ENCODE measurements at regions not wholly inside any gene's neighbourhood (a gene's known extent, or its start where the extent isn't known, plus 50 kb on each side); places are given as distances from the start of the nearest gene placed in this dataset.

DNA sequence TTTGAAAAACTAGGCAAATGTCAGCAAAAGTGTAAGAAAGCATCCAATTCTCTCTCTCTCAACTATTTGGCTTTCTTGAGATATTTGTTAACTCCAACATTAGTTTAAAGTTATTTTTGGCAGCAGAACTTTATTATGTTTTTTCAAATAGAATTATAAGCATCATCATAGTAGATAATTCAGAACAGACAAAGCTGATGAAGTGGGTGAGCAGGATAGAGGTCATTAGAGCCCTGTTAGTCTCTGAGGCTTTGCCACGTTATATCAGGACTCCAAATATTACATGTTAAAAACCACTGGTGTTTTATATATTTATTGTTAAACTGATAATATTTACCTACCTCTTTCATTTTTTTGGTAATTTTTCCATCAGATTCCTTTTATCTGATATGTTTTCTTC, 903.0 kb downstream of the FSTL5 start:
- CTCF ChIA-PET: no interaction called here
- BruUV-seq (replicated peaks): no TSS peak
- no peak for DNase-seq
- H3K9me3 Mint-ChIP-seq (ENCODE audit: low read depth, unreplicated experiment): peaks cover 8% of the 10 kb centered on the region
- intact Hi-C loops (cut with micrococcal nuclease; ENCODE audit: unreplicated experiment): no loop called here
- H3K4me1 Mint-ChIP-seq (ENCODE audit: low read depth, unreplicated experiment): no peaks in the 10 kb centered on the region
- H3K4me3 Mint-ChIP-seq (ENCODE audit: low read depth, unreplicated experiment): no peak overlapping the region
- TF ChIP-seq, protein P1, sequence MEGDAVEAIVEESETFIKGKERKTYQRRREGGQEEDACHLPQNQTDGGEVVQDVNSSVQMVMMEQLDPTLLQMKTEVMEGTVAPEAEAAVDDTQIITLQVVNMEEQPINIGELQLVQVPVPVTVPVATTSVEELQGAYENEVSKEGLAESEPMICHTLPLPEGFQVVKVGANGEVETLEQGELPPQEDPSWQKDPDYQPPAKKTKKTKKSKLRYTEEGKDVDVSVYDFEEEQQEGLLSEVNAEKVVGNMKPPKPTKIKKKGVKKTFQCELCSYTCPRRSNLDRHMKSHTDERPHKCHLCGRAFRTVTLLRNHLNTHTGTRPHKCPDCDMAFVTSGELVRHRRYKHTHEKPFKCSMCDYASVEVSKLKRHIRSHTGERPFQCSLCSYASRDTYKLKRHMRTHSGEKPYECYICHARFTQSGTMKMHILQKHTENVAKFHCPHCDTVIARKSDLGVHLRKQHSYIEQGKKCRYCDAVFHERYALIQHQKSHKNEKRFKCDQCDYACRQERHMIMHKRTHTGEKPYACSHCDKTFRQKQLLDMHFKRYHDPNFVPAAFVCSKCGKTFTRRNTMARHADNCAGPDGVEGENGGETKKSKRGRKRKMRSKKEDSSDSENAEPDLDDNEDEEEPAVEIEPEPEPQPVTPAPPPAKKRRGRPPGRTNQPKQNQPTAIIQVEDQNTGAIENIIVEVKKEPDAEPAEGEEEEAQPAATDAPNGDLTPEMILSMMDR (IDR thresholded peaks at IDR 0.05; ENCODE audit: unreplicated experiment): no peak
- H3K27me3 Mint-ChIP-seq (ENCODE audit: unreplicated experiment): no peaks in the 10 kb centered on the region
- H3K36me3 Mint-ChIP-seq (ENCODE audit: insufficient read depth, unreplicated experiment): no peaks in the 10 kb centered on the region
- no peak overlapping the region for H3K27ac Mint-ChIP-seq (ENCODE audit: unreplicated experiment)

DNA sequence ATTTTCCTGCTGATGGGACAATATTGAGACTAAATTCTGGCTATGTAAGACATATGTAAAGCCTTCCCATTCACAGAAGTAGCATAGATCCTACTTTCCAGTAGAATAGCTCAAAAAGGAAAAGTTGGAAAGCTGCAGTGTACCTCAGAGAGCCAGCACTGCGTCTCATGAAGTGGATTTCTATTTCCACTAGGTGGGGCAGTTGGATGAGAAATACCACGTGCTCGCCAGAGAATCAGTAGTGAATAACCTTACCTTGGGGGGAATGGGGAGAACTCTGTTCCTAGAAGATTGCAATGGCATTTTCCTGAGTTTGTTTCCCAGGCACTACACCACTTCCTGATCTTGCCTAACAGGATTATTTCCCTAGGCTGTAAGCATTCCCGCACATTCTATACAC, 907.1 kb downstream of the FSTL5 start:
- CTCF ChIA-PET: no interaction called here

DNA sequence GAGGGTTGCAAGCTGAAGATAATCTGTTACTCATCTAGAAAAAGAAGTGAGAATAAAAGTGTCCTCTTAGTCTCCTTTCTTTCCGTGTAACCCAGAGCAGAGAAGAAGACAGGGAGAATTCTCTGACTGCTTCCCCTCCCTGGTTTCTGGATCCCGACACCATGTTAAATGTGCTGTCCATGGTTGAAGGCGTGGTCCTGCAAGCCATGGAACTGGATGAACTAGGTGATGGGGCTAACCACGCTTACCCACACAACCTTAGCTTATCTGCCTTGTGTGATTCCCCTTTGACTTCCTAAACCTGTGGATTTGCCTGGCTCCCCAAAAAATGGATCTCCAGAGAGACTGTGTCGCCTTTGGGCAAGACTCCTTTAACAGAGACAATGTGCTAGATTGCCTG, 907.6 kb downstream of the FSTL5 start:
- Mint-ChIP-seq H3K36me3 (ENCODE audit: insufficient read depth, unreplicated experiment) (no peaks in the 10 kb centered on the region), H3K27ac (ENCODE audit: unreplicated experiment) (no peak overlapping the region), H3K4me1 (ENCODE audit: low read depth, unreplicated experiment) (no peaks in the 10 kb centered on the region), H3K9me3 (ENCODE audit: low read depth, unreplicated experiment) (peaks cover 11% of the 10 kb centered on the region), H3K4me3 (ENCODE audit: low read depth, unreplicated experiment) (no peak overlapping the region), H3K27me3 (ENCODE audit: unreplicated experiment) (no peaks in the 10 kb centered on the region)
- TF ChIP-seq, protein P1 (IDR thresholded peaks at IDR 0.05; ENCODE audit: unreplicated experiment): no peak
- intact Hi-C loops (cut with micrococcal nuclease; ENCODE audit: unreplicated experiment): loop anchor here (10.0 kb wide), 2 partner anchors 169 to 699 kb away; no protein-coding TSS in a partner anchor
- no TSS peak for BruUV-seq (replicated peaks)
- no peak for DNase-seq
- CTCF ChIA-PET: no interaction called here

More for the DNA sequence above, 907.1 kb downstream of the FSTL5 start:
- intact Hi-C loops (cut with micrococcal nuclease; ENCODE audit: unreplicated experiment): loop anchor here (10.0 kb wide), 2 partner anchors 168 to 698 kb away; no protein-coding TSS in a partner anchor
- Mint-ChIP-seq H3K27ac (ENCODE audit: unreplicated experiment) (no peak overlapping the region), H3K9me3 (ENCODE audit: low read depth, unreplicated experiment) (peaks cover 8% of the 10 kb centered on the region), H3K4me3 (ENCODE audit: low read depth, unreplicated experiment) (no peak overlapping the region), H3K4me1 (ENCODE audit: low read depth, unreplicated experiment) (no peaks in the 10 kb centered on the region), H3K36me3 (ENCODE audit: insufficient read depth, unreplicated experiment) (no peaks in the 10 kb centered on the region), H3K27me3 (ENCODE audit: unreplicated experiment) (no peaks in the 10 kb centered on the region)
- BruUV-seq (replicated peaks): no TSS peak
- TF ChIP-seq, protein P1 (IDR thresholded peaks at IDR 0.05; ENCODE audit: unreplicated experiment): no peak
- DNase-seq: no peak

DNA sequence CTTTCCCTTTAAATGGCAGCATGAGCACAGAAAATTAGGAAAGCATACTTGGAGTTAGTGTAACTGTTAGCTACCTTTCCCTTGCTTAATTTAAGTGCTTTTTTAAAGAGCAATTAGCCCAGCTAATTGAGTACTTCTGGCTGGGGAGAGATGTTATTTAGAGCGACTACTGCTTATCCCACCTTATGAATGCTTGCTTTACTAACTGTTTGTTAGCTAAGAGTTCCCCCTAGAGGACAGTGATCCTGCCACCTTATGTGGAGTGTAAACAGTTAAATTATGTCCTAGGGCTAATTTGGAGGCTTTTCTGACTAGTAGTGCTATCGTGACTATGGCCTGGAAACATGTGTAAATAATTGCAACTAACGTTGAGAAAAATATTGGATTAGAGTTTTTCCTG, 909.4 kb downstream of the FSTL5 start:
- peaks cover 13% of the 10 kb centered on the region for H3K9me3 Mint-ChIP-seq (ENCODE audit: low read depth, unreplicated experiment)
- BruUV-seq (replicated peaks): no TSS peak
- no peak overlapping the region for H3K4me3 Mint-ChIP-seq (ENCODE audit: low read depth, unreplicated experiment)
- H3K27me3 Mint-ChIP-seq (ENCODE audit: unreplicated experiment): no peaks in the 10 kb centered on the region
- CTCF ChIA-PET: no interaction called here
- intact Hi-C loops (cut with micrococcal nuclease; ENCODE audit: unreplicated experiment): loop anchor here (10.0 kb wide), 2 partner anchors 170 to 700 kb away; no protein-coding TSS in a partner anchor
- no peaks in the 10 kb centered on the region for H3K36me3 Mint-ChIP-seq (ENCODE audit: insufficient read depth, unreplicated experiment)
- no peak overlapping the region for H3K27ac Mint-ChIP-seq (ENCODE audit: unreplicated experiment)
- H3K4me1 Mint-ChIP-seq (ENCODE audit: low read depth, unreplicated experiment): no peaks in the 10 kb centered on the region
- no peak for DNase-seq
- TF ChIP-seq, protein P1 (IDR thresholded peaks at IDR 0.05; ENCODE audit: unreplicated experiment): no peak

All from Calu3 (cell line).